ENCODE measurements at regions not wholly inside any gene's neighbourhood (a gene's known extent, or its start where the extent isn't known, plus 50 kb on each side); places are given as distances from the start of the nearest gene placed in this dataset.

DNA sequence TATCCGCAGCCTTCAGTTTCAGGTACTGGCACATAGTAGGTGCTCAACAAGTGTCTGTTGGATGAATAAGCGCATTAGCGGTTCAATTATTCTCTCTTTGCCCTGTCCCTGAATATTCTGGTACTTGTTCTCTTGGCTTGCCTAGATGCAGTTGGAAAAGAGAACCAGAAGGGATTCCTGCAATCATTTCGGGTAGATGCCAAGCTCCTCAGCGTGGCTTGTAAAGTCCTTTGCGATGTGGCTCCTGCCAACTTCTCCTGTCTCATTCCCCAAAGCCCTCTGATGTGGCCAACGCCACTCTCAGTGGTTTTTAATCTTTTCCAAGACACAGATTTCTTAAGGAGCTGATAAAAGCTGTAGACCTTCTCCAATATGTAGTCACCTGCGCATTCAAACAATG lies 230.3 kb downstream of the SUDS3 start:
- no peak for DNase-seq (ENCODE audit: insufficient read length, low spot score, missing footprints)
- no peak overlapping the region for H3K4me2 ChIP-seq (ENCODE audit: insufficient read depth, low read length)

DNA sequence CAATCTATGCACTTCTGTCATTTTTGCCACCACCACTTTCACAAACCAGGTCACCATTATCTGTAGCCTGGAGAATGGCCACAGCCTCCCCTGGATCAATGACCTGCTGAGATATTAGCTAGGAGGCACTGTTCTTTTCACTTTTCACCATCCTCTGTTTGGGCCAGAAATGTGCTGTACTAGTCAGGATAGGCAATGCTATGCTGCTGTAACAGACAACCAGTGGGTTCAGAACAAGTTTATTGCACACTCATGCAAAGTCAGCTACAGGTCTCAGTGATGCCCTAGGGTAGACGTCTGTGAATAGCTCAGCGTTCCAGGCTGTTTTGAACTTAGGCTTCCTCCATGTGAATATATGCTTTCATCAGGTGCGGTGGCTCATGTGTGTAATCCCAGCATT lies 231.5 kb downstream of the SUDS3 start:
- Histone ChIP-seq H3K4me2 (ENCODE audit: insufficient read depth, low read length) (no peak overlapping the region), H2AFZ (ENCODE audit: low read length) (no peak overlapping the region), H3K79me2 (ENCODE audit: insufficient read depth, low read length) (no peaks in the 10 kb centered on the region), H3K4me3 (ENCODE audit: insufficient read depth, low read length) (no peak overlapping the region), H3K27me3 (ENCODE audit: insufficient read depth, low read length) (no peaks in the 10 kb centered on the region), H3K27ac (ENCODE audit: low read depth, low read length) (no peak overlapping the region), H3K36me3 (ENCODE audit: insufficient read depth, low read length) (no peaks in the 10 kb centered on the region), H3K9me3 (ENCODE audit: low read depth, low read length) (no peaks in the 10 kb centered on the region), H3K4me1 (ENCODE audit: insufficient read depth, low read length) (no peaks in the 10 kb centered on the region), H4K20me1 (ENCODE audit: insufficient read depth, low read length) (no peaks in the 10 kb centered on the region)
- no peak for DNase-seq (ENCODE audit: insufficient read length, low spot score, missing footprints)
- TF ChIP-seq, protein P1, sequence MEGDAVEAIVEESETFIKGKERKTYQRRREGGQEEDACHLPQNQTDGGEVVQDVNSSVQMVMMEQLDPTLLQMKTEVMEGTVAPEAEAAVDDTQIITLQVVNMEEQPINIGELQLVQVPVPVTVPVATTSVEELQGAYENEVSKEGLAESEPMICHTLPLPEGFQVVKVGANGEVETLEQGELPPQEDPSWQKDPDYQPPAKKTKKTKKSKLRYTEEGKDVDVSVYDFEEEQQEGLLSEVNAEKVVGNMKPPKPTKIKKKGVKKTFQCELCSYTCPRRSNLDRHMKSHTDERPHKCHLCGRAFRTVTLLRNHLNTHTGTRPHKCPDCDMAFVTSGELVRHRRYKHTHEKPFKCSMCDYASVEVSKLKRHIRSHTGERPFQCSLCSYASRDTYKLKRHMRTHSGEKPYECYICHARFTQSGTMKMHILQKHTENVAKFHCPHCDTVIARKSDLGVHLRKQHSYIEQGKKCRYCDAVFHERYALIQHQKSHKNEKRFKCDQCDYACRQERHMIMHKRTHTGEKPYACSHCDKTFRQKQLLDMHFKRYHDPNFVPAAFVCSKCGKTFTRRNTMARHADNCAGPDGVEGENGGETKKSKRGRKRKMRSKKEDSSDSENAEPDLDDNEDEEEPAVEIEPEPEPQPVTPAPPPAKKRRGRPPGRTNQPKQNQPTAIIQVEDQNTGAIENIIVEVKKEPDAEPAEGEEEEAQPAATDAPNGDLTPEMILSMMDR (IDR thresholded peaks at IDR 0.05; ENCODE audit: extremely low read depth, low read depth, low read length): no peak

More for the DNA sequence above, 230.3 kb downstream of the SUDS3 start:
- Histone ChIP-seq H4K20me1 (ENCODE audit: insufficient read depth, low read length) (no peaks in the 10 kb centered on the region), H3K9me3 (ENCODE audit: low read depth, low read length) (no peaks in the 10 kb centered on the region), H2AFZ (ENCODE audit: low read length) (no peak overlapping the region), H3K4me3 (ENCODE audit: insufficient read depth, low read length) (no peak overlapping the region), H3K36me3 (ENCODE audit: insufficient read depth, low read length) (no peaks in the 10 kb centered on the region), H3K79me2 (ENCODE audit: insufficient read depth, low read length) (no peaks in the 10 kb centered on the region), H3K27me3 (ENCODE audit: insufficient read depth, low read length) (no peaks in the 10 kb centered on the region), H3K27ac (ENCODE audit: low read depth, low read length) (no peak overlapping the region), H3K4me1 (ENCODE audit: insufficient read depth, low read length) (no peaks in the 10 kb centered on the region)
- TF ChIP-seq, protein P1 (IDR thresholded peaks at IDR 0.05; ENCODE audit: extremely low read depth, low read depth, low read length): no peak

DNA sequence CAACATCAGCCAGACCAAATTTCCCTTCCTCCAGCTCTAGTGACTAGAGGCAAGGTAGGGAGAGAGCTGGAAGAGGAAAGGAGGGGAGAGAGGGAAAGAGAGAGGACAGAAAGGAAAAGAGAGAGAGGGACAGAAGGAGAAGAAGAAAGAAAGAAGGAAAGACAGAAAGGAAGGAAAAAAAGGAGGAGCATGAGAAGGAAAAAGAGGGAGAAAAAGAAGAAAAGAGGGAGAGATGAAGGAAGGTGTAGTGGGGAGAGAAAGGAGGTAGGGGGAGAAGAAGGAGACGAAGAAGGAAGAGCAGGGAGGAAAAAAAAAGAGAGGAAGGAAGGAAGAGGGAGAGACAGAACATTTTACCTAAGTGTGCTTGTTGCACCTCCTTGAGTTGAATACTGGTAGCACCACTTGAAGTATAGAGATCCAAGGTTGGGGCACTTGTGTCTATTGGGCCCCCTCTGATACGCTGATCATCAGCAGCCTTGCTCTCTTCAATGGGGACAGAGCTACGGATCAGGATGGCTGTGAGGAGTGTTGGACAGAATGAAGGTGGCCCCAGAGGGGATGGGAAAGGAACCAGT lies 232.5 kb downstream of the SUDS3 start:
- Histone ChIP-seq H3K4me2 (ENCODE audit: insufficient read depth, low read length) (no peak overlapping the region), H3K27me3 (ENCODE audit: insufficient read depth, low read length) (no peaks in the 10 kb centered on the region), H3K4me1 (ENCODE audit: insufficient read depth, low read length) (no peaks in the 10 kb centered on the region), H3K36me3 (ENCODE audit: insufficient read depth, low read length) (no peaks in the 10 kb centered on the region), H4K20me1 (ENCODE audit: insufficient read depth, low read length) (no peaks in the 10 kb centered on the region), H2AFZ (ENCODE audit: low read length) (no peak overlapping the region), H3K4me3 (ENCODE audit: insufficient read depth, low read length) (no peak overlapping the region), H3K79me2 (ENCODE audit: insufficient read depth, low read length) (no peaks in the 10 kb centered on the region), H3K9me3 (ENCODE audit: low read depth, low read length) (no peaks in the 10 kb centered on the region), H3K27ac (ENCODE audit: low read depth, low read length) (no peak overlapping the region)
- TF ChIP-seq, protein P1 (IDR thresholded peaks at IDR 0.05; ENCODE audit: extremely low read depth, low read depth, low read length): no peak
- no peak for DNase-seq (ENCODE audit: insufficient read length, low spot score, missing footprints)

DNA sequence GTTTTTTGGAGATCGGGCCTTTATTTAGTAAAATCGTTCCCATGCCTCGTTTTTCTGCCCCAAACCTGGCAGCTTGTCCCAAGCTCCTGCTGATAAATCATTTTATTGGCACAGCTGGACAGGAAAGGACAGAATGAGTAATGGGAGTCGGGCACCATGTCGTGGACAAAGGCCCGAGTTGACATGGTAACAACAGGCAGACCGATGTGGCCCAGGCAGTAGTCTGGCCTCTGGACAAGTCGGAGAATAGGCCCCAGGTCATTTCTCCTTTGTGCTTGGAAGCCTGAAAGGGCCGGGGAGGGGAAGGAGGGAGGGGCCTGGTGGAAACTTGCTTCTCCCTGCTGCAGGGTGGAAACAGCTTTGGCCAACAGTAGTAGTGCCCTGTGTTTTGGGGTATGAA lies 234.9 kb downstream of the SUDS3 start:
- H4K20me1 ChIP-seq (ENCODE audit: insufficient read depth, low read length): no peaks in the 10 kb centered on the region
- TF ChIP-seq, protein P1 (IDR thresholded peaks at IDR 0.05; ENCODE audit: extremely low read depth, low read depth, low read length): no peak
- H3K4me2 ChIP-seq (ENCODE audit: insufficient read depth, low read length): no peak overlapping the region
- H3K27ac ChIP-seq (ENCODE audit: low read depth, low read length): no peak overlapping the region
- no peaks in the 10 kb centered on the region for H3K27me3 ChIP-seq (ENCODE audit: insufficient read depth, low read length)
- H3K79me2 ChIP-seq (ENCODE audit: insufficient read depth, low read length): no peaks in the 10 kb centered on the region
- H3K36me3 ChIP-seq (ENCODE audit: insufficient read depth, low read length): no peaks in the 10 kb centered on the region
- no peaks in the 10 kb centered on the region for H3K4me1 ChIP-seq (ENCODE audit: insufficient read depth, low read length)
- no peak overlapping the region for H3K4me3 ChIP-seq (ENCODE audit: insufficient read depth, low read length)
- no peak overlapping the region for H2AFZ ChIP-seq (ENCODE audit: low read length)
- no peak for DNase-seq (ENCODE audit: insufficient read length, low spot score, missing footprints)
- no peaks in the 10 kb centered on the region for H3K9me3 ChIP-seq (ENCODE audit: low read depth, low read length)
